Left ventricle myocardium superior (tissue), 1 donor: ENCODE measurements at regions not wholly inside any gene's neighbourhood (a gene's known extent, or its start where the extent isn't known, plus 50 kb on each side); places are given as distances from the start of the nearest gene placed in this dataset.

Experiments used
- ATAC-seq: fragments of 200-7000 bp; cut with Tn5 transposase; one replicate; pipeline ENCODE4 v1.9.1; 2020; ENCODE audit warnings: mild to moderate bottlenecking, moderate library complexity
- DNase-seq: peaks from one replicate; pipeline ENCODE4 v3.0.0-alpha.2; 2020
- intact Hi-C: fragments of 100-400 bp; cut with micrococcal nuclease; formaldehyde crosslinking; loops from one replicate; pipeline ENCODE4 v1.11.0; 2022
- donor health status: DM: no; HTN: yes; CAD: no; lungs with severe emphysema.

DNA sequence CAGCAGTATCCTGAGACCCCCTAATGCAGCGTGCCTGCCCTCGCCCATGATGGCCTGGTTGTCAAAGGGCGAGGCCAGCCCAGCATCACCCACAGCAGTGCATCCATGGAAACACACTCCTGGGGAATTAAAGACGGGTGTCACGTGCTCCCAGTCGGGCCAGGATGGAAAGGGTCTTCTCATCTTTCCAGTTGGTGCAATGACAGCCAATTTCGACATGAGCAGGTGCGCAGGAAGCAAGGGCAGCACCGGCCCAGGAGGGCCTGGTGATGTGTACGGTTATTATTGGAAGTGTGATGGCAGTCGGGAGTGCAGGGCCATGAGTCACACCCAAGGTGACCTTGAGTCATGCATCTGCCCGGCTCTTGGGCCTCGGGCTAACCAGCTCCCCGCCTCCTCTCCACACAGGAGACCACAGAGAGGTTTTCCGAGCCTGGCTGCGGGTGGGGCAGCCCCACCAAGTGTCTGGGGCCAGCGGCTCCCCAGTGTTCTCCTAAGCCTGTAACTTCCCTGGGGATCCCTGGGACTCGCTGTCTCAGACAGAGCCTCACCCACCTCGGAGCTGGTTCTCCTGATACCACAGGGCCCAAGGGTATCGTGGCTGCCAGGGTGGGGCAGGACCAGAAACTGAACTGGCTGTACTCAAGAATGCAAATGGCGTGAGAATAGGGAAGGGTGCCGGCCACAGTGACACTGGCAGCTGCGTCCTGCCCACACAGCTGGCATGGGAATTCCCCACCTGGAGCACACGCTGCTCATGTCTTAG is 119.8 kb downstream of the SIK1 start:
- DNase-seq = peak; percentile 61
- intact Hi-C loops = no loop called here
- ATAC-seq = peak; percentile 95

DNA sequence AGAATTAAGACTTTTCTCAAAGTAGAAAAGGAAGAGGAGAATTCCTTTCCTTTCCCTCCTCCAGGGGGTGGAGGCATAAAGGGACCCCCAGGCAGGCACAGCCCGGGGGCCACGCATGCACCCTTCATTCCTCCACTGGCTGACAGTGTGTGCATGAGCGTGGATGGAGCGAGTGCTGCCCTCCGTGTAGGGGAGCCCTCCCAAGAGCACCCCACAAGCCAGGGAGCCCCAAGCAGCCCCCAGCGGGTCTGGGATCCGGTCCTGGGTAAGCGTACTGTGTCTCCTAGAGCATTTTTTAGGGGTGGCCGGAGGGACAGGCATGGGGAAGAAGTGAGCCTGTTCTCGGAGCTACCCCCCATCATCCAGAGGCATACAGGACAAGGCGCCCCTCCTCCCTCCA is 120.5 kb downstream of the SIK1 start:
- no peak for DNase-seq
- intact Hi-C loops = no loop called here
- ATAC-seq = no peak

DNA sequence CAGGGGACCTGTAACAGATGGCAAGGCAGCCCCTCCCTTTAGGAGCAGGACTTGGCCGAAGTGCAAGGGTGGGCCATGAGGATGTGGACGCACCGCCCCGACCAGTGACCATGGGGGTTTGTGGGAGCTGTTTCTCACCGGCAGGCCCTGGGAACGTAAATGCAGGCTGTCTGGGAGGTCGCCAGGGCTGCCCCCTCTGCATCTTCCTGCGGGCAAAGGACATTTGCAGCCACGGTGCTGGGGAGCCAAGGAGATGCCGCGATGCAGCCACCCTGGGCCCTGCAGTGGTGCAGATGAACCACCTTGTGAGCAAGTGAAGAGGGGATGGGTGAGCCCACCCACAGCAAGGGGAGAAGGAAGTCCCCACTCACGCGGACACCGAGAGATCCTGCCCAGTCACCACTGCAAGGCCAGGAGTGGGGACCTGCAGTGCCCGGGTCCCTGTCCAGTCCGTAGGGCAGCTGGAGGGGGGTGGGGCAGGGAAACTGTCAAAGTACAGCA is 121.1 kb downstream of the SIK1 start:
- ATAC-seq (no peak), DNase-seq (no peak)
- intact Hi-C loops = no loop called here

GRCh38 chr21:43305336-43305665 is 121.6 kb downstream of the SIK1 start:
- intact Hi-C loops = no loop called here
- DNase-seq (no peak), ATAC-seq (no peak)

DNA sequence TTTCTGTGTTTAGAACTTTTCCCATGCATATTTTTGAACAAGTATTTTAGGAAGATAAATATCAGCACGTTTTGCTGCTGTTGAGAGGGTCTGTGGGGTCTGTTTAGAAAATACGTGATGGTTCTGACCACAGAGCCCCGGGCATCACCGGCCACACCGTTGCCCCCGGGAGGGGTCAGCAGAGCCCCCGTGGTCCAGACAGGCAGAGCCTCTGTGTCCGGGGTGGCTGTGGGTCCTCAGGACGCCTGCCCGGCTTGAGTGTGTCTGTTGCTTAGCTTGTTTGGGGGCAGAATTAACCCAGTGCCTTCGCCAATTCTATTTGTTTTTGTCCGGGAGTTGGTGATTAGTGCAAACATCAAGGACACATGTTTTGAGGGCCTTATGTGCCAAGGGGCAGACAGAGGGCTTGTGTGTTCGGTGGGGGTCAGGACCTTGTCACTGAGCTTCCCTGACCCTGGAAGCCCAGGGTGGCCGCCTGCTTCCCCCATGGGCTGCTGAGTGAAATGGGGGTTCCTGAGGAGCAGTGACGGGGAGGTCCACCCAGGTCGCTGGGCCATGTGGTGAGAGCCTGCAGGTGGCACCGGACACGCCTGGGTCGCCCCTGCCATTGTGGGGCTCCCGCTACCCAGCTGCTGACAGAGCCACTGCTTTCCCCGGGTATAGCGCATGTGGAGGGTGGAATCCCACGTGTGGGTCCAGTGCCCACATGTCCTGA is 122.2 kb downstream of the SIK1 start:
- DNase-seq (peak; percentile 26), ATAC-seq (no peak)
- intact Hi-C loops = no loop called here

- ATAC-seq = no peak
- no peak for DNase-seq
- intact Hi-C loops = no loop called here
Measured at GRCh38 chr21:43304206-43304605, 122.7 kb downstream of the SIK1 start.

DNA sequence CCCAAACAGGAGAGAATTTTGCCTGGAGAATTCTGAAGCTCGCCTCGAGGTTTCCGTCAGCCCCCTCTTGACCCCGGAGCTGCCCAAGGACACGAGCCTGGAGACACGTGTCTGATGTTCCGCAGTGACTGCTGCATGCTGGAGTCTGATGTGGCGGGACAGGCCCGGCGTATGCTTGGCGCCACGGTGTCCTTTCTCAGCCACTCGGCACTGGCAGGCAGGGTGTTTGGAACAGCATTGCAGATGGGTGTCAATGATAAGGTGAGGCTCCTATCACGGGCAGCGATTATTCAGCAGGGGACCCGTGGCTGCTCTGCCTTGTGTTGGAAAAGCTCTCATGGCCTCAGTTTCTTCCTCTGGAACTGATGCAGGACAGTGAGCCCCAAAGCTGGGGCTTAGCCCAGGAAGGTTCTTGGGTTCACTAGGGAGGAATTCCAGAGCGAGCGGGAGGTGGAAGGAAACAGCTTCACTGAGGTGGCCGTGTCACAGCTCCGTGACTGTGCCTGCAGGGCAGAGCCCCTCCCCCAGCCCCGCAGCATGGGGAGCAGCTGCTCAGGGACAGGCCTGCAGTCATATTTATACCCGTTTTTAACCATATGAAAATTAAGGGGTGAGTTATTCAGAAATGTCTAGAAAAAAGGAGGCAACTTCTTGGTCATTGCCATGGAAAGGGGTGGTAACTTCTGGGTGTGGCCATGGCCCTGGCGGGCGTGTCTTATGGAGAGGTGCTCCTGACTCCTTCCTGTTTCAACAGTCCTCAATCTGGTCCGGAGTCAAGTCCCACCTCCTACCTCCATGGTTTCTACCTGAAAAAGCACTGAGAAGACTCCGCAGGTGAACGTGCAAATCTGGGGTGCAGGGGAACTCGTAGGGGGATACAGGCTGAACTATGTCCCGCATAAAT is 123.4 kb downstream of the SIK1 start:
- intact Hi-C loops = no loop called here
- DNase-seq = peak; percentile 39
- ATAC-seq = peak; percentile 13

DNA sequence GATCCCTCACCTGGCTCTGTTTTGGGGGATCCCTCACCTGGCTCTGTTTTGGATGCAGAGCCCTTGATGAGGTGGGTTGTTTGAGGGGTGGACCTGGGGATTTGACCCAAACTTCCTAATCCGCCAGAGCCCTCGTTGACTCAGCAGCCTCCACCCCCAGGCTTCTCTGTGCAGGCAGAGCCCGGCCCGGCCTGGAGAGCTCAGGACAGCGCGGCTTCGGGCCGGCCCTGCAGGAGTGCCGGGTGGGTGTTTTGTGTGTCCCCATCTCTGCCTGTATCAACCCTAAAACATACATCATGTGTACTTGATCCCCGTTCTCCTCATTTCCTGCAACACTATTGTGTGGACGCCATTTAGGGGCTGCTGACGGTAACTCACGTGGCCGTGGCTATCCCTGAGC is 124.2 kb downstream of the SIK1 start:
- ATAC-seq (no peak), DNase-seq (no peak)
- intact Hi-C loops = no loop called here

DNA sequence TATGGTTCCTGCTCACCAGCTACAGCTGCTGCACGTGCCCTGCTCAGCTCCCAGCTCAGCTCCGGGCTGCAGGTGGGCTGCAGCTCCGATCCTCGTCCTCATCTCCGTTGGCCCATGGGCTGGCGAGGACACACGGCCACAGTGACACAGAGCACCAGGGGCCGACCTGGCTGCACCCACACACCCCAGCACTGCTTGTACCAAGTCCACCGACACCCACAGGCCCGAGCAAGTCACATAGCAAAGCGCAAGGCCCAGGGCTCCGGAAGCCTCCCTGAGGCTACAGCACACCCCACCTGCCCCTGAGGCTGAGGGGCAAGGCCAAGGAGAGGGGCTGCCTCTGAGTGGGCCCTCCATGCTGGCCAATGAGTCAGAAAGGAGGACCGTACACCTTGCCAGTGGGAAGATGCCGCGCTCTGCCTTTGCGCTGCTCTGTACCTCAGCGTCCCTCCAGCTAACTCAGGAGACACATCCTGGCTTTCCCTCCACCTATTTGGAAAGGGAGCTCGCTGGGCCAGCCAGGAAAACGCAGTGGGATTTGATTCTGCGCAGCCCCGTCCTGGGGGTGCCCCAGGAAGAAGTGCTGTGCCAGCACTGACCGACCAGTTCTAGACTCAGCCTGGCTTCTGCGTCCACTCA is 124.8 kb downstream of the SIK1 start:
- intact Hi-C loops = no loop called here
- no peak for ATAC-seq
- DNase-seq = peak; percentile 26

GRCh38 chr21:43301409-43302061 is 125.4 kb downstream of the SIK1 start:
- intact Hi-C loops = no loop called here
- DNase-seq (no peak), ATAC-seq (no peak)

- ATAC-seq (peak; percentile 69), DNase-seq (peak; percentile 74)
- intact Hi-C loops = no loop called here
Measured at GRCh38 chr21:43300496-43301408, 126.2 kb downstream of the SIK1 start.

- peak; percentile 64 for DNase-seq
- intact Hi-C loops = no loop called here
Measured at GRCh38 chr21:43299441-43300277, 127.3 kb downstream of the SIK1 start.

DNA sequence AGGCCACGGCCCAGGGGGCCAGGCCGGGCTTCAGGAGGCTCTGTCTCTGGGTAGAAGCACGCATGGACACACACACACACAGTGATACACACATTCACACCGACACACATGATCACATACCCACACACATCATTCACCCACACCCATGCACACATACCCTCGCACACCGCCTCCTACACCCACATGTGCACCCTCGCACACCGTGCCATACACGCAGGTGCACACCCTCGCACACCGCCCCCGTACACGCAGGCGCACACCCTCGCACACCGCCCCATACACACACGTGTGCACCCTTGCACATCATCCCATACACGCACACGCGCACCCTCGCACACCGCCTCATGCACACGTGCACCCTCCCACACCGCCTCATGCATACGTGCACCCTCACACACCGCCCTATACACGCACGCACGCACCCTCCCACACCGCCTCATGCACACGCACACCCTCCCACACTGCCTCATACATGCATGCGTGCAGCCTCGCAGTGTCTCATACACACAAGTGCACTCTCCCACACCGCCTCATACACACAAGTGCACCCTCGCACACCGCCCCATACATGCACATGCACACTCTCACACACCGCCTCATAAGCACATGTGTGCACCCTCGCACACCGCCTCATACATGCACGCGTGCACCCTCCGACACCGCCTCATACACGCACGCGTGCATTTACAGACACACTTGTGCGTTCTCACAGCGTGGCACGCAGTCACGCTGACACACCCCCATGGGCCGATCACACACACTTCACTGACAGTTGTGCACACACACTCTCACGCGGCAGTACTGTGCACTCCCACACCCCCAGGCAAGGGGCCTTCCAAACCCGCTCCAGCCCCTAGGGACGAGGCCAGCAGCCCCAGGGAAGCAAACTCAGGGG is 128.1 kb downstream of the SIK1 start:
- ATAC-seq (no peak), DNase-seq (no peak)
- intact Hi-C loops = no loop called here

More at GRCh38 chr21:43299441-43300277, 127.3 kb downstream of the SIK1 start:
- peak; percentile 45 for ATAC-seq

DNA sequence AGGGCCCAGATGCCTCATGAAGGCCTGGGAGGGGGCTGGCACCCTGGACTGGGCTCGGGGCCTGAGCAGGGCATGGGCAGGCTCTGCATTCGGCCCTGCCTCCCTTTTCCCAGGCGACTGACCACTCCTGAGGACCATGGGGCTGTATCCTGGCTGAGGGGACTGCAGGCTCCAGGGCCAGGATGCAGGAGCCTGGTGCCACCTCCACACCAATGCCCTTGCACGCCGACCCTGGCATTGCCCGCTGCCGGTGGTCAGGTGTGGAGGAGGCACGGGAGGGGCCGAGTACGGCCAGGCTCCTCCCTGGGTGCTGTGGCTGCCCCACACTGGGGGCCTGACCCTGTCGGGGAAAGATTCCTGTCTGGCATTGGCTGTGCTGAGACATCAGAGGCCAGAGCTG is 128.9 kb downstream of the SIK1 start:
- intact Hi-C loops = no loop called here
- DNase-seq (no peak), ATAC-seq (no peak)

DNA sequence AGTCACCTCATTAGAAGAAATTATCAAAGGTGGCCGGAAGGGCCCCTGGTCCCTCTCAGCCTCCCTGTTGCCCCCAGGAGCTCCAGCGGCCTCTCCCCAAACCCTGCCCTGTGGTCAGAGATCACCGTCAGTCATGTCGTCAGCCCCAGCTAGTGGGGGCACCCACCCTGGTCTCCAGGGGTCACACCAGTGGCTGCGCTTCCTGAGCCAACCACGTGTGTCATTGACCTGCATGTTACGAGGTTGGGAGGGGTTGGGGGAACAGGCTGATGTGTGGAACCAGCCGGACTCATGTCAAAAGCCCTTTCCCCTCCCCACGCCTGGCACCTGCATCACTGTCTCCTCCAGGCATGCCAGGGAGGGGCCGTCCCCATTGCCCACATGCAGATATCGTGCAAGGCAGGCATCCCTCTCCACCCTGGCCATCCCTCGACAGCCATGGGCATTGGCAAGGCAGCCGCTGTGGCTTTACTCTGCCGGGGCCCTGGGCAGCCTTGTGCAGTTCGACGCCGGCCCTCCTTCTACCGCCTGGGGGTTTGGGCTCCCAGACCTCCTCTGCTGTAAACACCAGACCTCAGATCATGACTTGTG is 128.7 kb downstream of the CRYAA start:
- DNase-seq = no peak
- intact Hi-C loops = no loop called here
- ATAC-seq = no peak
